HTR-8/SVneo (cell line): ENCODE measurements at regions not wholly inside any gene's neighbourhood (a gene's known extent, or its start where the extent isn't known, plus 50 kb on each side); places are given as distances from the start of the nearest gene placed in this dataset.

Experiments
- DNase-seq: peaks from one replicate; pipeline ENCODE4 v3.0.0; 2011; ENCODE audit warnings: low spot score, mixed read lengths; ENCODE audit not compliant: insufficient read length
- FAIRE-seq: peaks from 2 replicates; lab custom pipeline; 2011; peaks lifted over from hg19 to GRCh38; lab: Jason Lieb, UNC

DNA sequence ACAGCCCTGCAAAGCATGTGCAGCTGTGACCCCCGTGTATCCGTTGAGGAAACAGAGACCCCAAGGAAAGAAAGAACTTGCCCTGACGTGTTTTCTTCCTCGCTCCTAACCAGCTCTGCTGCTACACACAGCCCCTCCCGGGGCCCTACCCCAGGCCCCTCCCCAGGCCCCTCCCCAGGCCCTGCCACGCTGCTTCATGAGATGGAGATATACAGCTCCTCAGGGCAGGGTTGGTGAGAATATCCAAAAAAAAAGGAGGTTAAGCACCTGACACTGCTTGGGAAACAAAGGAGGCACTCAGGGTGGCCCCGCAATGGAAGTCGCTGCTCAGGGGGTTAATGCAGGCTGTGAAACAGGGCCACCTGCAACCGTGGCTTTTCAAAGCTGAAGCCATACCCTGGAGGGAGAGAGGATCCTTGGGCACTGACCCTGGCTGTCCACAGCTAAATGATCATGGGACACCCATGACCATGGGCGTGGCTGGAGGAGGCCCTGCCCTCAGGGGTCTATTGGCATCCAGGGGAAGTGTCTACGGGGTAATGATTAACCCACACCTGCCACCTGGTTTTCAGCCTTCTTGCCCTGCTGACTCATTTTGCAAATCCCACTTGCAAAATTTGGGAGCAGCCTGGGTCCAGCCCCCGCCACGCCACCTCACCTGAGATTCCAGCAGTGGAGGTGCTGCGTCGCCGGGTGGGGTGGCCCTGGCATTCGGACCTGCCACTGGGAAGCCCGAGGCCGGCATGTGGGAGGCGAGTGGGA lies 112.1 kb upstream of the ANO1 start:
- FAIRE-seq: no peak
- no peak for DNase-seq

DNA sequence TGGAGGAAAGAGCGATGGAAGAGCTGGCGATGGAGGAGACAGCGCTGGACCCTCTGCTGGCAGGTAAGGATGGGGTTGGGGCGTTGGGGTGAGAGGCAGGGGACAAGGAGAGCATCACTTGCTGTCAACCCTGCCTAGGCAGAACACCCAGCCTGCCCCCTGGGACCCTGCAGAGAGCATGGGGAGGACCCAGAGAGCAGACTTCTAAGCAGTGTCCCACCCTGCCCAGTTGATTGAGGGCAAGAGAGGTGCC lies 111.6 kb upstream of the ANO1 start:
- DNase-seq (no peak), FAIRE-seq (no peak)

DNA sequence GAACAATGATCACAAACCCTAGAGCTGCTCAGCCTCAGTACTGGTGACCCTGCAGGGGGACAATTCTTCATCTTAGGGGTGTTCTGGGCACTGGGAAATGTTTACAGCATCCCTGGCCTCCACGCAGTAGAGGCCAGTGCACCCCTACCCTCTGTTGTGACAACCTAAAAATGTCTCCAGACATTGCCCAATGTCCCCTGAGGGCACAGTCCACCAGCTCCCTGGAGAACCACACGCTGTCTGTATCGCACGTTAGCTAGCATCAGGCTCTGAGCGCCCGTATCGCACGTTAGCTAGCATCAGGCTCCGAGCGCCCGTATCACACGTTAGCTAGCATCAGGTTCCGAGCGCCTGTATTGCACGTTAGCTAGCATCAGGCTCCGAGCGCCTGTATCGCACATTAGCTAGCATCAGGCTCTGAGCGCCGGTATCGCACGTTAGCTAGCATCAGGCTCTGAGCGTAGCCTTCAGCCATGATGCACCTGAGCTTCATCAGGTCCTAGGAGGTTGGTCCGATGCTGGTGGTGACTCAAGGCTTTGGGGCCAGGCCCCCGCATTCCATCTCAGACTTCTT lies 111.1 kb upstream of the ANO1 start:
- no peak for FAIRE-seq

DNA sequence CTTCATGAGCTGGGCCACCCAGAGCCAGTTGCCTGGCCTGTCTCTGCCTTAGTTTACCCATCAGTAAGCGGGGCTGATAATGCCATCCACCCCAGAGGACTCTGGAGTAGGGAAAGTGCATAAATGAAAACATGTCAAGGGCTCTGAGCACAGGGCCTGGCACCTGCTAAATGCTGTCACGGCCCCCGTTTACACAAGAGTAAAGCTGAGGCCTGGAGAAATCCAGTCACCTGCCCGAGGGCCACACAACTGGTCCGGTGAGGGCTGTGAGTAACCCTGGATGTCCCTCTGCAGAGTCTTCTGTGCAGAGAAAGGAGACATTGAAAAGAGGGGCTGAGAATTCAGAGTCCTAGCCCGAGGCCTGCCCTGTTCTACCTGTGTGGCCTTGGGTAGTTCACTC lies 110.6 kb upstream of the ANO1 start:
- no peak for DNase-seq
- no peak for FAIRE-seq

More for the DNA sequence above, 111.1 kb upstream of the ANO1 start:
- no peak for DNase-seq

DNA sequence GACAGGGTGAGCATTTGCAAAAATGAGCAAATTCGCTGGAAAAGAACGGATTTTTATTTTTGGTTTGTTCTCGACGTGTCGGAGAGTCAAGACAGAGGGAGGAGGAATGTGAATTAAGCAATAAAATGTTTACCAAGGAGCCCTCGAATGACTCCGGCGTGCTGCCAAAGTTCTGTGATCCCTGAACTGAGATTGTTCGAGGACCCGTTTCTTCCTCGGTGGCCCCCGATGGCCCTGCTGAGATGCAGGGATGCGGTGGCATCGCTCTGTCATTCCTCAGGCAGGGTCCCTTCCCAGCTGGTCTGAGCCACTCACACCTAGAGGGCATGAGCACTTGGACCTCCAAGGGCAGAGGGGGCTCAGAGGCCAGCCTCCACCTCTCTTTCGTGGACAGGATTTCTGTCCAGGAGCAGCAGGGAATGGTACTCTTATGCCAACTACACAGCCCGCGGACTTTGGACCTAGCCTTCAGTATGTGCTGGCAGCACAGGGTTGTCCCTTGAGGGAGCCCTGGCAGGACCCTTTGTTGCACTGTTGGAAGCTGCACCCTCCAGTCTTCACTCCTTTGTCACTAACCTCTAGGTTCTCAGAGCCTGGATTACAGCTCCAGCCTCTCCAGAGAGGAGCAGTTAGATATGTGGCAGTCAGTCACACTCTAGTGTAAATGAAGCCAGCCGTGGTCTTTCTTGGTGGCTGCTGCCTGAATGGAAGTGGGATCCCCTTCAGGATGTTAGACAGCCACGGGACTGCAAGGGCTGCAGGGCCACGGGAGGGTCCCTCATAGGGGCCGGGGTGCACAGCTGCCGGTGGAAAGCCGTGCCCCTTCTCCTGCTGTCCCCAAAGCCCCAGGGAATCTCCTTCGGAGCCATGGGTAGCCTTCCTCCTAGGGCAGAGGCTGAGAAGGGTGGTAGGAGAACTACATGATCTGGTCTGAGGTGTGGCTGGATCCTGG lies 109.4 kb upstream of the ANO1 start:
- FAIRE-seq: no peak
- no peak for DNase-seq

DNA sequence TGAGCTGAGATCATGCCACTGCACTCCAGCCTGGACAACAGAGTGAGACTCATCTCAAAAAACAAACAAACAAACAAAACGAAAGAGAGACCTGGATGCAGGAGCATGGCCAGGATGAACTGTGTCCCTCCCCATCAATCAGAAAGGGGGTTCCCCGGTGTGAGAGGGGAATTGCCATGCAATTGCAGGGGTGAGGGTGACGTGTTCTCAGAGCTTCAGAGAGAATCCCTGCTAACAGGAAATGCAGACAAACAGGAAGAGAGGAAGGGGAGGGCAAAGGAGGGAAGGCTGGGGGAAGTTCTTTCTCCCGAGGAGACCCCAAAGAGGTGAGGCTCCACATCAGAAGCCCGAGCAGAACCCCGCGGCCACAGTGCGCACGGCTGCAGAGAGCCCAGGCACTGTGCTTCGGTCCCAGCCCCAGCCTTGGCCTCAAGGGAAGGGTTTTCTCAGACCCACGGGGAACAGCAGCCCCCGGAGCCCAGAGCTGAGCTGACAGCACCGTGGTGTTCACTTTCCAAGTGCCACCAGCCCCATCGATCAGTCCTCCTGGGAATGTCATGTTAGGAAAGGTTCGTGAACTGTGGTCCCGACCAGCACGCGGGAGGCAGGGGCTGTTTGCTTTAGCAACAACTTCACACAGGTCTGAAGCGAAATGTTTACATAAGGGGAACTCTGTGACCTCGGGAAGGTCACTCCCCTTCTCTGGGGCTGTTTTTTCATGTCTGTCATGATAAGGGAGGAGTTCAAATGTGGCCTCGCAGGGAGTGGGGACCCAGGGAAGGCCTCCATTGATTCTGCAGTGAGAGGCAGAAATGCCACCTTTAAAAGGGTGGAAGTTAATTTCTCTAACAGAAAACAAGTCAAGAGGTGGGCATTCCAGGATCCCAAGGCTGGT lies 108.0 kb upstream of the ANO1 start:
- DNase-seq (no peak), FAIRE-seq (no peak)

DNA sequence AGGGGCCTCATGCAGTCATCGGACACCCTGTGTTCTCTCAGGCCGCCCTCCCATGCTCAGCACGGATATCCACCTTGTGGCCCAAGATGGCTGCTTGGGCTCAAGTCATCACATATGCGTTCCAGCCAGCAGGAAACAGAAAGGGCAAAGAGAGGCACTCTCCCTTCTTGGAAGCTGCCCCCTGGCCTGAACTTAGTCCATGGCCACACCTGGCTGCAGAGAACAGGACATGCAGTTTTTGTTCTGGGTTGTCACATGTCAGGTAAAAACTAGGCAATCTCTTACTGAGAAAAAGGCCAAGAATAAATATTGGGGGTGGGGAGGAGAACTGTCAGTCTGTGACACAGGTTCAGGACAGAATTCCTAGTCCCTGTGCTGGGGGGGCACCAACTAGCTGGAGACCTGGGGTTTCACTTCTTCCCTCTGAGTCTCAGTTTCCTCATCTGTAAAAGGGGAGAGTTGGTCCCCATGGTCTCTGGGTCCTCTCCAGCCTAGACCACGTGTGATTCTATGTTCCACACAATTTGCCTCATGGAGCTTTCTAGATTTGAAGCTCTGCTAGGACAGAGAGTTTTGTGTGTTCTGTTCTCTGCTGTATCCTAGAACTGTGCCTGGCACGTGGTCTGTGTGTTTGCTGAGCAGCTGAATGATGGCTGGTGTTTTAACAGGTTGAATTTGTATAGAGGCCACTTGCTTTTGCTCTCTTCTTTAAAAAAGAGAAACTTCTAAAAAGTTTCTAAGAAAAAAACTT lies 107.2 kb upstream of the ANO1 start:
- FAIRE-seq (no peak), DNase-seq (no peak)

DNA sequence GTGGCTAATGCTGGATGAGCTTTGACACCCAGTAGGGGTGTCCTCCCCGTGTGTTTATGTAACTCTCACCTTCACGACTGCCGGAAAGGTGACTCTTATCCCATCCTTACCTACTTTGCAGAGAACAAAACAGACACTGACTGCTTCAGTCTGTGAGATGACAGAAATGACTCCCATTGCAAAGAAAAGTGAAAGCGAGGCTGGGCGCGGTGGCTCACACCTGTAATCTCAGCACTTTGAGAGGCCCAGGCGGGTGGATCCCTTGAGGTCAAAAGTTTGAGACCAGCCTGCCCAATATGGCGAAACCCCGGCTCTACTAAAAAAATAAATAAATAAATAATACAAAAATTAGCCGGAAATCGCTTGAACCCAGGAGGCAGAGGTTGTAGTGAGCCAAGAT lies 106.4 kb upstream of the ANO1 start:
- FAIRE-seq (no peak), DNase-seq (no peak)

DNA sequence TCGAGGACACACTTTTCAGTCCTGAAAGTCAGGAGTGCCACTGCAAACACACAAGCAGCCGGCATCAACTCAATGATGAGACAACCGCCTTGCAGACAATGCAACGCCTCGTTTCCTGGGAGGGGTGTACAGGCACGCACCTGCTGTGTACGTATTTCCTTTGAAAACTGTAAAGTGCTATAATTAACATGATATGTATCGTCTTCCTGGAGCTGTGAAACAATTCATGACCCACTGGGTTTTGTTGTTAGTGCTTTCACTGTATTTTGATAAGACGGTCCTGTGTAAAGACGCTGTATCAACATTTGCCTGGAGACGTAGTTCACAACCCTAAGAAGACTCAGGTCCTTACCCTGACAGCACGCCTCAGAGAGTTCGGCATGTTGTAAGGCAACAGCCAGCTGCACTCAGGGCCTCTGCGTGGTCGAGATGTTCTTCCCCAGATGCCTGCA lies 105.7 kb upstream of the ANO1 start:
- FAIRE-seq (no peak), DNase-seq (no peak)

DNA sequence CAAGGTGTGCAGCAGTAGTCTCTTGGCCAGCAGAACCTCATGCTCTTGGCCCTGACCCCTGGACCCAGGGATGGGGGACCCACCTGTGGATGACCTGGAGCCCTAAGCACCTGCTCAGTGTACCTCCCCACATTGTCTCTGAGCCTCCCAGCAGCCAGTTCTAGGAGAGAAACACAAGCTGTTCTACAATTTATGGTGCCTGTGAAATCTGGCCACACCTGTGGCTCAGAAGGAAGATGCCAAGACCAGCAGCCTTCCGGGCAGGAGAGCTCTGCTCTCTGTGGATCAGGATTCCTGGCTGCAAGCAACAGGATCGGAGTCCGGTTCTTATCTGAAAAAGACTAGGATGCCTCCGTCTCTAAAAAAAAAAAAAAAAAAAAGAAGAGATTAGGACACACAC lies 103.6 kb upstream of the ANO1 start:
- DNase-seq: no peak
- no peak for FAIRE-seq

DNA sequence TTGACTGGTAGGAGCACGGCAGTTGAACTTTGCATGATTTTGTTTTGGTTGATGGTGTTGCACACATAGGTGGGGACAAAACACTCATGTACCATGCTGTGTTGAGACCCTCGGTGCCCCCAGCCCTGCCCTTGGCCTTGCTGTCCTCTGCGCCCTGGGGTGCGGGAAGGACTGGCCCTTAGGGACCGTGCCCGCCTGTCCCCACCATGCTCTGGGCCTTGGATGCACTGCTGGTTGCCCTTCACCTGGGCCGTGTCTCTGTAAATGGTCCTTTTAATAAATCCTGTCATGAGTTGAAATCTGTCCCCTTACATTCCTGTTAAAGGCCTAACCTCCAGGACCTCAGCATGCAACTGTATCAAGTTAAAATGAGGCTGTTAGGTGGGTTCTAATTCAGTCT lies 102.3 kb upstream of the ANO1 start:
- no peak for DNase-seq
- no peak for FAIRE-seq

DNA sequence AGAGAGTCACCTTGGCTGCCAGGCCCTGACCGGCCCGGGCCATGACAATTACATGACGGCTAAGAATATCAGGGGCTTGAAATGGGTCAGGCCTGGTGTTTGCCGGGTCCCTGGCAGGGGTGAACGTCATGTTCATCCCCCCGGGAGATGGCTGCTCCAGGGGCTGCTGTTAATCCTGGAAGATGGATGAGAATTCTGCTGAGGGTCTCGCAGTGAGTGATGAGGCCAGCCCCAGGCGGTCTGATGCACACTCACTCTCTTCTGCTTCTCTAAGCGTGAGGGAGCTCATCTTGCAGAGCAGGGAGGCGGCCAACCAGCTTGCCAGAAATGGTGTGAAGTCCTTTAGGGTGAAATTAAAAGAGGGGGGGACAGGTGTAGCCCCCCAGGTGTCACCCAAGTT lies 101.3 kb upstream of the ANO1 start:
- FAIRE-seq: no peak

DNA sequence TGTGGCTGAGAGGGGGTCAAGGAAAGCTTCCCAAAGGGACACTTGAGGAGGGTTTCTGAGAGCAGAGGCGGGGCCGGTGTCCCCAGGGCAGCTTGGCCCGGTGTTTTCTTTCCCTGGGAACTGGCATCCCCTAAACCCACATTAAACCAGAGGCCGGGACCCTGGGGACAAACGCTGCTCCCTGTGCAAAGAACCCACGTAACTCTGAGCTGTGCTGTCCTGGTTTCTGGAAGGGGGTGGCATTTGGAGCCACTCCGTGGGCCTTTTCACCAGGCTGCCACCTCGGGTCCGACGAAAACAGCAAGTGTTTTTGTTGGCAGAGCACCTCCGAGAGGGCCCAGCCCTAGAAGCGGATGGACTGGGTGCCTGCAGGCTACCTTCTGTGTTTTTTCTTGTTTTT lies 100.2 kb upstream of the ANO1 start:
- FAIRE-seq (no peak), DNase-seq (no peak)

More for the DNA sequence above, 101.3 kb upstream of the ANO1 start:
- no peak for DNase-seq

DNA sequence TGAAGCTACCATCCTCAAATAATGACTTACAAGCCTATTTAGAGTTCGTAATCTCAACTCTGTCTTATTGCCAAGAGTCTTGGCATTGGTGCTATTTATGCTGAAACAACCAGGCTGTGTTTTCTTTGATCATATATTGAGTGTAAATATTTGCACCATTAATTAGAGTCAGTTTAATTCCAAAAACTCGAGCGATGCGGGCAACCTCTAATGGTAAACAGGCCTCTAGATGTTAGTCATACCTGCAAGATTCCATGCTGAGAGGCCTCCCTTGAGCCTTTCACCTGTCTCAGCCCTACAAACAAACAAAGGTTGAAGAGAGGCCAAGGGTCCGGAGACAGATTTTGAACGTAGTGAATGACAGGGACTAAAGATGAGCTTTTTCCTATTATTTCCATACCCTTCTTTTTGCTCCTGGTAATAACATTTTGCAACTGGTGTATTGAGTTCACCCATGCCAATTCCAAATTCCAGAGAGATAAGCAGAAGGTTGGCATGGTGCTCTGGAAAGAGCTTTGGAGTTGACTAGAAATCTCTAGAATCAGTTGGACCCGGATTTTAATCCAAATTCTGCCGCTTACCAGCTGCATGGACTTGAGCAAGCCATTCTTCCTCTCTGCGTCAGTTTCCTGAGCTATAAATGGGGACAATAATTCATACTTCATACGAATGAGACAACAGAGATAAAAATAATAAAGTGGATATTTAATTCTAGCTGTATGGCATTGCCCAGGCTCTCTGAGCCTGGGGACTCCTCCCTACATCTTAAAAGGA lies 99.1 kb upstream of the ANO1 start:
- DNase-seq: no peak
- no peak for FAIRE-seq

DNA sequence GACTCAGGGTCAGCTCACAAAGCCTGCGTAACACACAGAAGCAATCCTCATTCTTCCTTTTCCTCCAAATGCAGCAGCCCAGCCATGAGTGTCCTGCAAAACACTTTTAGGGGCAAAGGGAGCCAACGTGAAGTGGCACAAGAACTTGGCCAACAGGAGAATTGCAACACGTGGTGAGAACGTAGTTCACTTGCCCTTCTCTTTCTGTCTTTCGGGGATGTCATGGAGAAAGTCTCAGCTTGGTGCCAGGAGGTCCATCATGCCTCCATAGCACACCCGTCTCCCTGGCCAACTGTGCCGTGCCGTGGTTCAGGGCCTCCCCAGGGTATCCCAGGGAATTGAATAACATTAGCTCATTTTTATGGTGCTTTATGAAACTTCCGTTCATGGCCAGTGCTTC lies 98.5 kb upstream of the ANO1 start:
- FAIRE-seq: no peak
- no peak for DNase-seq

DNA sequence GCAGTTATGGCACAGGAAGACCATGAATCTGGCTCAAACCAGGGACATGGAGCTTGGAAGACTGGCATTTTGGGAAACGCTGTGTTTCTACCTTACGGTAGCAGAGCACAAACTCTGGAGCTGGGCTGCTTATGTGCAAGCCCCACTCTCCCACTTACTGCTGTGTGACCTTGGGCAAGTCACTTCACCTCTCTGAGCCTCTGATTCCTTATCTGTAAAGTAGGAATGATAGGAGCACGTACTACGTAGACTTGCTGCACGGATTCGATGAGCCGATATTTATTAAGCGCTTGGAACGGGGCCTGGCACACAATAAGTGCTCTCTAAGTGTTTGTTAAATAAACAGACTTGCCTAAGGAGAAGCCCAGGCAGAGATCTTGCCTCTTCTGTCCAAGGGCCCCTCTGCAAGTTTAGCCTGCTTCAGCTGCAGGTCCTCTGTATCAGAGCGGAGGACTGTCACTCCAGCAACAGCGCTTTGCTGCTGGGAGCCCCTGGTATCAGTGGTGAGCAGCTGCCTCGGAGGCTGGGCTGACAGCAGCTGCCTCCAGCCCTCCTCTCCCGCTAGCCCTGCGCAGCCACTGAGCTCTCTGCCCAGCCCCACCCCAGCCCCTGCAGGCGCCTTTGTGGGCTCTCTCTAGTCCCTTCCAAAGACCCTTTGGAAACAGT lies 96.9 kb upstream of the ANO1 start:
- DNase-seq (no peak), FAIRE-seq (no peak)

DNA sequence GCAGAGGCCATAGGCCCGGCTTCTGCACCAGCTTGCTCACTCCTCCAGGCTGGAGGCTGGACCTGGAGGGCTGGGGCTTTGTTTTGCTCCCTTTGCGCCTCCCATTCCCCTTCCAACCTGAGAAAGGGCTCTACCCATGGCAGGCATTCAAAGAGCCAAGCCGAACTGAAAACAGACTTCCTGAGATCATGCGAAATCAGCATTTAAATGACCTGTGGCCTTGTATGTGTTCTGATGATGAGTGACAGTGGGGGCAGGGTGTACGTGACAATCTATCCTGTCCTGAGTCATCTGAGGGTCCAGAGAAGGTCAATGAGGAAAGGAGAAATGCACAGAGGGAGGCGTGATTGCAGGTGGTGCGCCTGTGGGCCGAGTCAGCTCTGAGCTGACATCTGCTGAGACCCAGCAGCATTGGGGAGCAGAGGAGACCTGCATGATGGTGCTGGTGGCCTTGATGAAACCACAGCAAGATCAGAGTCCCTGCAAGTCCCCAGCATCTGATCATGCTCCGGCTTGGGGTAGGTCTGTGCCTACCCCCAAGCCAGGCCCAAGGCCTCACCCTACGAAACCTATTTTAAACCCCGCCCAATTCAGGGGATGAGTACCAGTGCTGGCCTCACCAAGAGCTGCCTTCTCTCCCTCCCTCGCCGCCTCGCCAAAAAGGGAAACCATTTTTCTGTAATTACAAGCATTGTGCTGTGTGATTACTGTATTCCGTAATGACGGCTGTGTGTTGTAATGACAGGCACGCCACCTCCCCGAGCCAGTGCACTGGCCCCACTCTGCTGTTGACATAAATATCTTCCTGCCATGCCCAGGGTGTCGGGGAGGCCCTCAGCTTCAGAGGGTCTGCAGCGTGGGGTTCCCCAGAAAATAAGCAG lies 95.2 kb upstream of the ANO1 start:
- no peak for FAIRE-seq
- DNase-seq: no peak

DNA sequence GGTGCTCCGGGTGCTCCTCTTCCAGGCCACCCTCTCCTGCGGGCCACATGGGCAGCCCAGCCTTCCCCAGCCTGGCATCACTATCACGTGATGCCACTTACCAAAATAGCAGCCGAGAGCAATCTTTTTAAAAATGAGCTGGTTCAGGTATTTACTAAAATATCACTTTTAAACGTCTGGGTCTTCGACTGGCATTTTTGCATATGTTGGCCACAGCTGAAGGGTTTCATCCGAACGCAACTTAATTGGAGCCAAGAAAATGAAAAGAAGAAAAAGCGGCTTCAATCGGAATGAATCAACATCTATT lies 94.6 kb upstream of the ANO1 start:
- no peak for DNase-seq
- no peak for FAIRE-seq
